ENCODE measurements at regions not wholly inside any gene's neighbourhood (a gene's known extent, or its start where the extent isn't known, plus 50 kb on each side); places are given as distances from the start of the nearest gene placed in this dataset.
"Not testable (repeated sequence)": the region's sequence is repeated elsewhere in the genome, so short reads cannot be mapped to it uniquely, and the experiment has no call there.

DNA sequence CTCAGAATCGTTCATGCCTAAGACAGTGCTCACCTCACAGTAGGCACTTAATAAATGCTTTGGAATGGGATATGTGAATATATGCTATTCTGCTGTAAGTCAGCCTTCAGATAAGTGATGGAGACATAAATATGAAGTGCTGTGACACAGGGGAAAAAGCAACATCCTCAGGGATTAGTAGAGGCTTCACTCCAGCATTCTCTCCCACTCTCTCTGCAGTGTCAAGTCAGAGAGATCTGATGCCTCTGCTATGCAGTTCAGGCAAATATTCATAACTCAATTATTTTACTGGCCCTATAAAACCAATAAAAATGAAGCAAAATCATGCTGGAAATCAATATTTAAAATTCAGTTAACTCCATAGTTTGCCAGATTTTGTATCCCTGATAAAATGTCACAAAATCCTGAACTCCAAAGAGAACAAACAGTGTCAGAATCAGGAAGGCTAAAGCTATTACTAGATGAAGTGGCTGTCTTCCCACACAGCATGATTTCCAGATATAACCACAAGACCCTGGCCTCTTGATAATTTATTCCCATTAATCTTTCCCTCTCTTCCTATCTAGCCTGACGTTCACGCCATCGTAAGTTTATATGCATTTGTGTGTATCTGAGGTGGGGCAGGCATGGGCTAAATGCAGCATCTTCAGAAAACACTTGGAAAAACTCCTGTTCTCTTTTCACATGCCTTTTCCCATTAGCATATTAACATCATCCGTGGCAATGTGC lies 278.9 kb upstream of the ATP11B start:
- no peaks in the 10 kb centered on the region for H3K9me3 ChIP-seq (replicated peaks; ENCODE audit: control insufficient read depth, low read depth, low read length)
- H3K27ac ChIP-seq (ENCODE audit: low read length) = no peak overlapping the region
- WGBS (ENCODE audit: insufficient coverage) = no CpG with 5 or more reads among the region's 5 CpGs
- no peak for DNase-seq
- H3K27me3 ChIP-seq (ENCODE audit: control insufficient read depth, insufficient read depth, low read length) = no peaks in the 10 kb centered on the region
- H3K4me1 ChIP-seq (ENCODE audit: control insufficient read depth, insufficient read depth, low read length) = peaks cover 2% of the 10 kb centered on the region
- H3K36me3 ChIP-seq (ENCODE audit: control insufficient read depth, insufficient read depth, low read length) = no peaks in the 10 kb centered on the region
- no peak overlapping the region for H3K4me3 ChIP-seq (ENCODE audit: low read length)

- H3K4me3 ChIP-seq (ENCODE audit: low read length) = no peak overlapping the region
- 80% methylated on average over 1 of the region's 6 CpGs for WGBS (ENCODE audit: insufficient coverage)
- no peak overlapping the region for H3K27ac ChIP-seq (ENCODE audit: low read length)
- DNase-seq = no peak
- H3K27me3 ChIP-seq (ENCODE audit: control insufficient read depth, insufficient read depth, low read length) = no peaks in the 10 kb centered on the region
- H3K9me3 ChIP-seq (replicated peaks; ENCODE audit: control insufficient read depth, low read depth, low read length) = no peaks in the 10 kb centered on the region
- no peaks in the 10 kb centered on the region for H3K4me1 ChIP-seq (ENCODE audit: control insufficient read depth, insufficient read depth, low read length)
- no peaks in the 10 kb centered on the region for H3K36me3 ChIP-seq (ENCODE audit: control insufficient read depth, insufficient read depth, low read length)
Observed at GRCh38 chr3:182516597-182517336, 276.5 kb upstream of the ATP11B start.

- no peaks in the 10 kb centered on the region for H3K36me3 ChIP-seq (ENCODE audit: control insufficient read depth, insufficient read depth, low read length)
- 41% methylated on average over 2 of the region's 2 CpGs for WGBS (ENCODE audit: insufficient coverage)
- DNase-seq = no peak
- H3K4me1 ChIP-seq (ENCODE audit: control insufficient read depth, insufficient read depth, low read length) = no peaks in the 10 kb centered on the region
- H3K27me3 ChIP-seq (ENCODE audit: control insufficient read depth, insufficient read depth, low read length) = no peaks in the 10 kb centered on the region
- H3K4me3 ChIP-seq (ENCODE audit: low read length) = no peak overlapping the region
- H3K9me3 ChIP-seq (replicated peaks; ENCODE audit: control insufficient read depth, low read depth, low read length) = no peaks in the 10 kb centered on the region
- H3K27ac ChIP-seq (ENCODE audit: low read length) = no peak overlapping the region
Observed at GRCh38 chr3:182519569-182519968, 273.7 kb upstream of the ATP11B start.

GRCh38 chr3:182521339-182521738 lies 272.0 kb upstream of the ATP11B start:
- no peaks in the 10 kb centered on the region for H3K36me3 ChIP-seq (ENCODE audit: control insufficient read depth, insufficient read depth, low read length)
- H3K9me3 ChIP-seq (replicated peaks; ENCODE audit: control insufficient read depth, low read depth, low read length) = no peaks in the 10 kb centered on the region
- no peak for DNase-seq
- no peak overlapping the region for H3K27ac ChIP-seq (ENCODE audit: low read length)
- H3K4me1 ChIP-seq (ENCODE audit: control insufficient read depth, insufficient read depth, low read length) = no peaks in the 10 kb centered on the region
- H3K27me3 ChIP-seq (ENCODE audit: control insufficient read depth, insufficient read depth, low read length) = no peaks in the 10 kb centered on the region
- 86% methylated on average over 1 of the region's 3 CpGs for WGBS (ENCODE audit: insufficient coverage)
- no peak overlapping the region for H3K4me3 ChIP-seq (ENCODE audit: low read length)

DNA sequence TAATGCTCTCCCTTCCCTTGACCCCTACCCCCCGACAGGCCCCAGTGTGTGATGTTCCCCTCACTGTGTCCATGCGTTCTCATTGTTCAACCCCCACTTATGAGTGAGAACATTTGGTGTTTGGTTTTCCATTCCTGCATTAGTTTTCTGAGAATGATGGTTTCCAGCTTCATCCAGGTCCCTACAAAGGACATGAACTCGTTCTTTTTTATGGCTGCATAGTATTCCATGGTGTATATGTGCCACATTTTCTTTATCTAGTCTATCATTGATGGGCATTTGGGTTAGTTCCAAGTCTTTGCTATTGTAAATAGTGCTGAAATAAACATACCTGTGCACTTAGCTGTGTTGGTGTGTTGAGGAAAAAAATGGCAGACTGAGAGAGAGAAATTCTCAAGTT lies 269.9 kb upstream of the ATP11B start:
- H3K27me3 ChIP-seq (ENCODE audit: control insufficient read depth, insufficient read depth, low read length); DNase-seq; H3K4me1 ChIP-seq (ENCODE audit: control insufficient read depth, insufficient read depth, low read length); H3K9me3 ChIP-seq (replicated peaks; ENCODE audit: control insufficient read depth, low read depth, low read length); H3K36me3 ChIP-seq (ENCODE audit: control insufficient read depth, insufficient read depth, low read length); H3K27ac ChIP-seq (ENCODE audit: low read length); H3K4me3 ChIP-seq (ENCODE audit: low read length): not testable (repeated sequence)
- no CpG with 5 or more reads among the region's 3 CpGs for WGBS (ENCODE audit: insufficient coverage)

GRCh38 chr3:182523836-182524235 lies 269.5 kb upstream of the ATP11B start:
- H3K4me1 ChIP-seq (ENCODE audit: control insufficient read depth, insufficient read depth, low read length) = no peaks in the 10 kb centered on the region
- H3K27me3 ChIP-seq (ENCODE audit: control insufficient read depth, insufficient read depth, low read length) = no peaks in the 10 kb centered on the region
- no peak overlapping the region for H3K4me3 ChIP-seq (ENCODE audit: low read length)
- WGBS (ENCODE audit: insufficient coverage) = no CpG with 5 or more reads among the region's 2 CpGs
- no peak for DNase-seq
- no peak overlapping the region for H3K27ac ChIP-seq (ENCODE audit: low read length)
- H3K36me3 ChIP-seq (ENCODE audit: control insufficient read depth, insufficient read depth, low read length) = no peaks in the 10 kb centered on the region
- H3K9me3 ChIP-seq (replicated peaks; ENCODE audit: control insufficient read depth, low read depth, low read length) = no peaks in the 10 kb centered on the region

DNA sequence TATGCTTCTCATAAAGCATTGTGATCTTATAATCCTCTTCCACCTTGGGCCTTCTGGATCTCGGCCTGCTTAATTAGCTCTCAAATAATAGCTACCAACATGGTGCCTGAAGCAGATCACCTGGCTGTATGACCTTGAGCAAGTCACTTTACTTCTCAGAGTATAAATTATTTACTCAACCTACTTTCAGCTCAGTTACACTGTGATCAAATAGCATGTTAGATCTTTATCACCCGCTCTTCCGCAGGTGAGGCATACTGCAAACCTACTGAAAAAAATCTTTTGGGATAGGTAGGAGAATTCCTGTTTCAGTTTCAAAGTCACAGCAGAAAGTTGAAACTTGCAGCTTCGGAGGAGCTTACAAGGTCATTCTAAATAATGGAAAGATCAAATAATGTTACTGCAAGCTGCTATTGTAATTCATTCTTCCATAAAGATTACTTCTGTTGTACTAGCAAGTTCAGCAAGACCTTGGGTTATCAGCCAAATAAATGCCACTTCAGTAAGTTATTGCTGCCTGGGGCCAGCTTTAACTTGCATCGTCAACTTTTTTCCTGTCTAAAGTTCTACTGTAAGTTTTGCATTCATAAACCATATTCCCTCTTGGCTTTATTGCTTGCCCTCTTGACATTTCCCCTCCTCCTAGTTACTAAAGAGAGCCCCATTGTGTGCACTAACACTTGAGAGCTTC lies 268.4 kb upstream of the ATP11B start:
- no peaks in the 10 kb centered on the region for H3K4me1 ChIP-seq (ENCODE audit: control insufficient read depth, insufficient read depth, low read length)
- peak; percentile 56 for DNase-seq
- 46% methylated on average over 2 of the region's 5 CpGs for WGBS (ENCODE audit: insufficient coverage)
- H3K9me3 ChIP-seq (replicated peaks; ENCODE audit: control insufficient read depth, low read depth, low read length) = no peaks in the 10 kb centered on the region
- H3K27me3 ChIP-seq (ENCODE audit: control insufficient read depth, insufficient read depth, low read length) = no peaks in the 10 kb centered on the region
- H3K4me3 ChIP-seq (ENCODE audit: low read length) = no peak overlapping the region
- H3K27ac ChIP-seq (ENCODE audit: low read length) = no peak overlapping the region
- H3K36me3 ChIP-seq (ENCODE audit: control insufficient read depth, insufficient read depth, low read length) = no peaks in the 10 kb centered on the region

- no peak overlapping the region for H3K27ac ChIP-seq (ENCODE audit: low read length)
- no peaks in the 10 kb centered on the region for H3K27me3 ChIP-seq (ENCODE audit: control insufficient read depth, insufficient read depth, low read length)
- no peak for DNase-seq
- no peak overlapping the region for H3K4me3 ChIP-seq (ENCODE audit: low read length)
- no peaks in the 10 kb centered on the region for H3K4me1 ChIP-seq (ENCODE audit: control insufficient read depth, insufficient read depth, low read length)
- WGBS (ENCODE audit: insufficient coverage) = no CpG with 5 or more reads among the region's 4 CpGs
- H3K9me3 ChIP-seq (replicated peaks; ENCODE audit: control insufficient read depth, low read depth, low read length) = no peaks in the 10 kb centered on the region
- H3K36me3 ChIP-seq (ENCODE audit: control insufficient read depth, insufficient read depth, low read length) = no peaks in the 10 kb centered on the region
Observed at GRCh38 chr3:182525766-182526374, 267.4 kb upstream of the ATP11B start.

DNA sequence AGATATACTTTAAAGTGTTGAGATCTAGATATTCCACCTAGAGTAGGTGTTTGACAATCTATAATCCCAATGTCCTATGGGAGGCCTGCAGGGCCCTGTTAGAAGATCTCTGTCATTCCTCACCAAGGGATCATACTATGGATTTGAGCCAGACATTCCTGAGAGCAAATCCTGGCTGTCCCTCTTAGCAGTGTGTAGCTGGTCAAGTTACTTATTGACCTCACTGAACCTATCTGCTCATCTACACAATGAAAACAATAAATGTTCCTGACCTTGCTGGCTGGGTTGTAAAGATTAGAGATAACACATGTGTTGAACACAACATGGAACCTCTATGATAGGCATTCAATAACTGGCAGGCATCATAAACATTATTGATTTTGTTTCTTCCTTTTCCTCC lies 265.6 kb upstream of the ATP11B start:
- peak; percentile 59 for DNase-seq
- no peaks in the 10 kb centered on the region for H3K9me3 ChIP-seq (replicated peaks; ENCODE audit: control insufficient read depth, low read depth, low read length)
- no peaks in the 10 kb centered on the region for H3K27me3 ChIP-seq (ENCODE audit: control insufficient read depth, insufficient read depth, low read length)
- no peaks in the 10 kb centered on the region for H3K4me1 ChIP-seq (ENCODE audit: control insufficient read depth, insufficient read depth, low read length)
- H3K27ac ChIP-seq (ENCODE audit: low read length) = no peak overlapping the region
- H3K4me3 ChIP-seq (ENCODE audit: low read length) = no peak overlapping the region
- H3K36me3 ChIP-seq (ENCODE audit: control insufficient read depth, insufficient read depth, low read length) = no peaks in the 10 kb centered on the region

DNA sequence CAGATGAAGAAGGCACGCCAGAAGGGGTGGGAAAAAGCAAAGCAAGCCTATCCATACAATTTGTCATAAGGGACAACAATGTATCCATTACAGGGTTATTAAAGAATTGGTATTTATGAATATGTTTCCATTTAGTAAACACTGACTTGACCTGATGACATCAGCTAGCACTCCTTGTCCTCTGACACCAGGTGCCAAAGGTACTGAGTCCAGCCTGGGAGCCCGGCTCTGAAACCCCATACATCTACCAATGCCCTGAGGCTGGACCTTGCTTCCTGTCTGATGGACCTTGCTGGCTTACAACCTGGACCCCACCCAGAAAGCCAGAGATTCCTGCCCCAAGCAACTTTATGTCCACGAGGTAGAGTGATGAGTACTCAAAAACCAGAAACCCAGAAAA lies 263.0 kb upstream of the ATP11B start:
- H3K27ac ChIP-seq (ENCODE audit: low read length) = no peak overlapping the region
- no peaks in the 10 kb centered on the region for H3K4me1 ChIP-seq (ENCODE audit: control insufficient read depth, insufficient read depth, low read length)
- H3K27me3 ChIP-seq (ENCODE audit: control insufficient read depth, insufficient read depth, low read length) = no peaks in the 10 kb centered on the region
- H3K36me3 ChIP-seq (ENCODE audit: control insufficient read depth, insufficient read depth, low read length) = no peaks in the 10 kb centered on the region
- H3K4me3 ChIP-seq (ENCODE audit: low read length) = no peak overlapping the region
- WGBS (ENCODE audit: insufficient coverage) = 100% methylated on average over 1 of the region's 3 CpGs
- DNase-seq = no peak
- no peaks in the 10 kb centered on the region for H3K9me3 ChIP-seq (replicated peaks; ENCODE audit: control insufficient read depth, low read depth, low read length)
